ENCODE measurements at regions not wholly inside any gene's neighbourhood (a gene's known extent, or its start where the extent isn't known, plus 50 kb on each side); places are given as distances from the start of the nearest gene placed in this dataset.

DNA sequence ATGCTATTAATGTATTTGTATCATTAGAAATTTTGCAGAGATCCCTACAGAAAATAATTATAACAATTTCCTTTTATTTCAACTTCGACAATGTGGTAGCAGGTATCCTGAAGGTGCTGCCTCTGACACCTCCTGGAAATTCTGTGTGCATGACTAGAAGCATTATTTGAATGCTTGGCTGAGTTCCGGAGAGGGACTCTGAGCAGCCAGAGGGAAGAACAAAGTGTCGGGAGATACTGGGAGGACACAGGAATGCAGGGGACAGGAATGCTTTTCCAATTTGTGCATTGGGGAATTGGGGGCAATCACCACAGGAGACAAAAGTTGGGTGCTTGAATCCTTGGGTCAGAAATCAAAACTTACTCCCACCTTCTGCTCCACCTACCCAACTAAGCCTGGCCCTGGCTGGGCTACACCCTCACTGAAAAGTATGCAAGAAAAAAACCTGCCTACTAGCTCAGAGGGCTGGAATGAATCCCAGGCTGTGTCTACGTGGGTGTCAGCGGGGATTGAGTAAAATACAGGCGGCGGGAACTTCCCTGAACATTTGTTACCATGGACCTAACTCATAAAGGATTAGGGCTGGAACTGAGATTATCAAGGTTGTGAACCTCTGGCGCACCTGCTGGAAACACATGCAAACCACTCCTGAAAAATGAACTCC lies 299.3 kb downstream of the SOX11 start:
- no peak for DNase-seq

DNA sequence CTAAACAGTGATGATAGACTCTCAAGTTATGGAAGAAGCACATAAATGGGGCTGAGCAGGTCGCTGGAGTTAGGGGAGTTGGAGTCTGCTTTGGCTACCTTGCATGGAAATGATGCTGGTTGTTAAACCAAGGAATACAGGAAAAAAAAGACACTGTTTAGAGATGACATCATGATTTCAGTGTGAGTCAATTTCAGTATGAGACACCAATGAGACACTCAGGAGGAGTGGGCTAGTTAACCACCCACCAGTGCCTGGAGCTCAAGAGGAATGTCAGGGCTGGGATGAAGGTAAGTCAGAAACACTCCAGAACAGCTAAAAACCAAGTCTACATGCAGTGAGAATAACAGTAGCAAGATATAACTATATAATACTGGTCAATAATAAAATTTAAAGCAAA lies 303.6 kb downstream of the SOX11 start:
- no peak for DNase-seq

DNA sequence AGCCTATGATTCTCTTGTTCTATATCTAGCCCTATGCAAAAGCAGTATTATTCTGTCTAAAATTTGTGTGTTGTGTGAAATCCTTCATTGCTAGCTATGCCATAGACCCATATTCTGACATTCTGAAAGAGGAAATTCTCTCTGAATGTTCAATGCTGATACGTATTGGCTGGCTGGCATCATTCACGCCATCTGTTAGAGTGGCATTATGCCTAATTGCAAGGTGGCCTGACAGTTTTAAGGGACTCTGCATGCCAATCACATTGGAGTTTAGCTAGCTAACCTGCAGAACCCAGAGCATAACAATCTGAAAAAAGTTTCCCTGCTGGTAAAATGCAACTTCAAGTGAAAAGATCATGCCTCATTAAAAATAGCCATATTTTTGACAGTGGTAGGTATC lies 316.0 kb downstream of the SOX11 start:
- no peak for DNase-seq

- DNase-seq, result no peak
Observed at GRCh38 chr2:6008726-6009125, 316.5 kb downstream of the SOX11 start.

DNA sequence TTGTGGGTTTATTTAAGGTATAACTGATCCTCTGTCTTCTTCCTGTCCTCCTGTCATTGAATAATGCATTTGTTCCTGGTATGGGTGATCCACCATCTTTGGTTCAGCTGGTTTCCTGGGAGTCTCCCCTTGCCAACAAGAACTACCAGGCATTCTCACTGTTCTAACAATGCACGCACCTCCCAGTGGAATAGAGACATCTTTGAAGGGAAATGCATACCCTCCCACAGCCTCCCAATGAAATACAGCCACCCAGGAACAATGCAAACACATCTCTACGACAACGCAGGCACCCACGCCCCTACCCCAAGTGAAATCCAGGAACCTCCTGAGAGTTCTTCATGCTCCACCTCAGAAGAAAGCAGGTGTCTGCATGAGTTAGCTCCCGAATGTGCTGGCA lies 318.0 kb downstream of the SOX11 start:
- no peak for DNase-seq

DNA sequence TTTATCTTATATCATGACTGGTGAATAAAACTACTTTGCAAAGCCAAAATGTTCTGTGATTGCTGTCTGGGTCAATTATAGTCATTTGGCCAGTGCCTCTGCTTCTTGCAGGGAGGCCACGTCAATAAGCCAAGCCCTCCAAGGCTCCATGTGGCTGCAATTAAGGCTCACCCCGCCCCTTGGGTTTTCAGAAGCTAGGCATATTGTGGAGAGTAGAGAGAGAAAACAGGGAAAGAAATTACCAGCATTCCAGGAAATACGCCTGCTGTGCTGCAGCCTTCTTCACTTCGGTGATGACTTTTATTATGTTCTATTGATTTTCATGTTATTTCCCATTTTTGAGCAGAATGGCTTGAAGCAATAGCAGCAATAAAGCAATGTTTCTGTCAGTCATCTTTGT lies 319.7 kb downstream of the SOX11 start:
- no peak for DNase-seq

DNA sequence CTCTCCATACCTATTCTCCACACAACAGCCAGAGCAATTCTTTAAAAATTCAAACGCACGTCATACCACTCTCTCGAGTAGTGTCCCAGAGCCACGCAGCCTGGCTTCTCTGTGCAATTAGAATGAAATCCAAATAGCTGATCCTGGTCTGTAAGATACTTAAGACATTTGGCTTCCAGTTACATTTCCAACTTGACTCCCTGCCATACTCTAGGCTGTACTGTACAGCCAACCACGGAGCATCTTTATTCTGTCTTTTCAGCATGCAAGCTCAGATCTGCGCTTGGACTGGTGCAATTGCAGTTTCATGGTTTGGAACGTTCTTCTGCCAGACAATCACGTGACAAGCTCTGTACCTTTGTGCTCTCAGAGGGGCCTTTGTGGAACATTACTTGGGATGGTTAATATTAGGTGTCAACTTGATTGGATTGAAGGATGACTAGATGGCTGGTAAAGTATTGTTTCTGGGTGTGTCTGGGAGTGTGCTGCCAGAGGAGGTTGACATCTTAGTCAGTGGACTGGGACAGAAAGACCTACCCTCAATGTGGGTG lies 325.6 kb downstream of the SOX11 start:
- no peak for DNase-seq

- no peak for DNase-seq
Observed at GRCh38 chr2:6024229-6024628, 332.0 kb downstream of the SOX11 start.

DNA sequence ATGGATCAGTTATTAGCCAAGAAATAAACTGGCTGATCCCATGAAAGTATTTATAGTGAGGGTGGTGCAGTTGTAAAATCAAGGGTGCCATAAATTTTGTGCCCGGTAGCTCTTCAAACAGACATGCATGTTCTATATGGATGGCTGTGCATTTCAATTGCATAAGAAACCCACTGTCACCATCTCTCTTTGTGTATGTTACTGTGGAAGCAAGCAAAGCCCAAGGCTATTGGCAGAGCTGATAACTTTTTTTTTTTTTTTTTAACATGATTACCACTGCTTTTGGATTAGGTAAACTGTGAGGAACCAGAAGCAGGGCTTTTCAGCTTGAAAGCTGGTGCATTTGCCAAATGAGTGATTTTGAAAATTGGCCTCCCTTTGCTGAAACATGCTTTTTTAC lies 332.6 kb downstream of the SOX11 start:
- no peak for DNase-seq

GRCh38 chr2:6025391-6025790 lies 333.2 kb downstream of the SOX11 start:
- no peak for DNase-seq

DNA sequence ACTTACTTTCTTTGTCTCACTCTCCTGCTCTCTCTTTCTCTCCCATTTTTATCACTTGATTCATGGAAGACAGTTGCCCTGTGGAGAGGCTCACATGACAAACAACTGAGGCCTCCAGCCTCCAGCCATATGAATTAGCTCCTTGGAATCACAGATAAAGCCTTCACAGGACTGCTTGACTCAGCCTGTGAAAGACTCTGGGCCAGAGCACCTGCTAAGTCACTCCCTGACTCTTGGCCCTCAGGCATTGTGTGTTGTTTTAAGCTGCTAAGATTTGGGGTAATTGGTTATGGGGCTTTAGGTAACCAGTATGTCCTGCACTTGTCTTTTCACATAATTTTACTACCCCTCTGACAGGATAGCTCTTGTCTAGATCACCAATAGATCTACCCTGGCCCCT lies 334.9 kb downstream of the SOX11 start:
- DNase-seq, result no peak

GRCh38 chr2:6031200-6031867 lies 339.1 kb downstream of the SOX11 start:
- no peak for DNase-seq

GRCh38 chr2:6036211-6036610 lies 344.0 kb downstream of the SOX11 start:
- no peak for DNase-seq

DNA sequence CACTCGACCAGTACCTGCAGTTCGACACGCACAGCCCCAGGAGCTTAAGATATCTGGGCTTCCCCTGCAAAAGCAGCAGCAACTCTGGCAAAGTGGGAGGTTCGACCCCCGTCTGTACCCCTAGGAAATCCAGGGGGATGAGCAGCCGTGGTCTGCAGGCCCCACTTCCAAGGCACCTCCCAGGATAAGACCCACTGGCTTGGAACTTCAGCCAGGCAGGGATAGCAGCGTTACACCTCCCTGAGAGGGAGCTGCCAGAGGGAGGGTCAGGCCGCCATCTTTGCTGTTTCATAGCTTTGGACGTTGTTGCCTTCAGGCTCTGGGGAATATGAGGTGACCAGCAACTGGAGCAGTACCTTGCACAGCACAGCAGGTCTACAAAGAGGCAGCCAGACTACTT lies 351.1 kb downstream of the SOX11 start:
- DNase-seq, result no peak

- DNase-seq, result no peak
Observed at GRCh38 chr2:6052649-6053048, 360.5 kb downstream of the SOX11 start.

DNA sequence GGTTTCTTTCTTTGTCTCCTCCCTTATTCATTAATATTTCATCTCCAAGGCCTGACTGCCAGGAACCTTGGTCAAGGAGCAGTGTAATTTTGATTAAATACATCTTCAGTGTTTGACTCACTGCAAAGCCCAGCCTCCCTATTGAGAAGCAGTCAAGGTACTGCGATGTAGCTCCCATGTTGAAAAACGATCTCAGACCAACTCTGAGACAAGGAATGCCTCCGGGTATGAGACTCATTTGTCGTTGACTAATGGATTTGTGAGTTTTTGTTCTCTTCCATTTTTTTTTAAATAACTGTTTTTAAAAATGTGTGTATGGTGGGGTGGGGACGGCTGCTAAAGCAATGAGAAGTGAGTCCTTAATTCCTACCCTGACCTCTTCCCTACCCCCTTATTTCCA lies 361.6 kb downstream of the SOX11 start:
- no peak for DNase-seq

DNA sequence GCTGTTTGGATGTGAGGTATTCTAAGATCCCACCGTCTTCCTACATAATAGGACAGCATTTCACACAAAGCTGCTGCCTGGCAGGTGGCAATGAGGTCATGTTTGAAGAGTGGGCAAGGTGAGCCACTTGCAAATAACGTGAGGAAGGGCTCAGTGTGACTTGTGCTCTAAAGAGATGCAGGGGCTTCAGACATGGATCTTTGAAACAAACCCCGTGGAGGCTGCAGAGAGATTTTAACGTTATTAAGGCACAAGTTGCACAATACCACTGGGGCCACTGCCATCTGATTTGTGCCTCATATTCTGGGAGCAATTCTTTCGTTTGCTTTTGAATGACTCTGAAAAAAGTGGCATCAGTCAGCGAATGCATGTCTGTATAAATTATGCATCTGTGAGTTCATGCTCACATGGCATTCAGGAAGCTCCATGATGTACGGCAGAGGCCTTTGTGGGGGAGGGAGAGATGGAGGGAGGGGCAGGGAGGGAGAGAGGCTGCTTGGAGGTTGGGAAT lies 362.0 kb downstream of the SOX11 start:
- DNase-seq, result no peak

GRCh38 chr2:6060992-6061663 lies 368.9 kb downstream of the SOX11 start:
- DNase-seq, result no peak

DNA sequence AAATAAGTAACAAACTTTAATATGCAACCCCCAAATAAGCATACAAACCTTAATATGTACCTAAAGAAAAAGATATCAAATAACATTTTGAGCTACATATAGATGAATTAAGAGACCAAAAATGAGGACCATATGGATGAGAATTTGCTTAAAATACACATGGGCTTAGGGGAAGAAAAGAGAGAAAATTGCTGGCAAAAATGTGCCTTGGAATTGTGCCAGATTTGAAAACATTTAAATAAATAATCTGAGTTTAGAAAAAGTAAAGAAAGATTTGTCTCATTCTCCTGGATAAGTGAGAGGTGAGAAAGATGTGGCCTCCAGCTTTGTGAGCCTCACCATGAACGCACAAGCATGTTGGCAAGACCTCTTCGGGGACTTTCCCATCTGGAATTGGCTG lies 372.6 kb downstream of the SOX11 start:
- no peak for DNase-seq

DNA sequence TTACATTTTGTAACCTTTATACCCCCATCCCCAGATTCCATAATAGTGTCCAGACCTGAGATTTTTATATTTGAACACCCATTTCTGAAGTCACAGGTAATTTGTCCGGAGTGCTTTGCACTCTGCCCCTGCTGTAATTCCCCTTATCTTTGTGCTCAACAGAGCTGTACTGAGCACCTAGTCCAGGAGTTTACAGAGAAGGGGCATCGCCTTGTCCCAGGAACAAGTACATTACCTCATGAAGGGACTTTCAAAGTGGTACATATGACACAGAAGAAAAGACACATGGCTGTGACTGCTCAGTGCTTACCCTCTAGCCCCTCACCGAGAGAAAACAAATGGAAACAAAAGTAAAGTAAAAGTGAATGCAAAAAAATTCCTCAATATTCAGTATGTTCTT lies 373.5 kb downstream of the SOX11 start:
- no peak for DNase-seq

DNA sequence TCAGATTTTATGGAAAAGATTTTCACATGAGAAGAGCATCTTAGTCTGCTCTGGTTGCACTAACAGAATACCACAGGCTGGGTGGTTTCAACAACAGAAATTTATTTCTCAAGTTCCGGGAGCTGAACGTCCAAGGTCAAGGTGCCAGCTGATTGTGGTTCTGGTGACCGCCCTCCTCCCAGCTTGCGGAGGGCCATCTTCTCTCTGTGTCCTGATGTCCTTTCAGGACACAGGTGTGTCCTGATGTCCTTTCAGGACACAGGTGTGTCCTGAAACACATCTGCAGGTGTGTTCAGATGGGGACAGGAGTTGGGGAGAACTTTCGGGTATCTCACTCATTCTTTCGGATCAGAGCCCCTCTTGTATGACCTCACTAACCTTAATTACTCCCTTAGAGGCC lies 374.9 kb downstream of the SOX11 start:
- no peak for DNase-seq

- no peak for DNase-seq
Observed at GRCh38 chr2:6067806-6068205, 375.6 kb downstream of the SOX11 start.

GRCh38 chr2:6068429-6068828 lies 376.2 kb downstream of the SOX11 start:
- no peak for DNase-seq

GRCh38 chr2:6069381-6069780 lies 377.2 kb downstream of the SOX11 start:
- DNase-seq, result no peak
